ENCODE measurements at regions not wholly inside any gene's neighbourhood (a gene's known extent, or its start where the extent isn't known, plus 50 kb on each side); places are given as distances from the start of the nearest gene placed in this dataset.
"Not testable (repeated sequence)": the region's sequence is repeated elsewhere in the genome, so short reads cannot be mapped to it uniquely, and the experiment has no call there.

- ChIA-PET POLR2A (no interaction called here), CTCF (no interaction called here)
- FAIRE-seq, result no peak
- DNase-seq (ENCODE audit: low read depth, low spot score), result no peak
- intact Hi-C loops (cut with micrococcal nuclease) (no loop called here), dilution Hi-C loops (cut with MboI; ENCODE audit: extremely low pct_ligation_motif_present, low sequenced_read_pairs) (no loop called here)
- Histone ChIP-seq H4K20me1 (replicated peaks; ENCODE audit: control insufficient read depth, extremely low read depth, insufficient read depth, low read length) (no peaks in the 10 kb centered on the region), H3K9me3 (replicated peaks; ENCODE audit: control insufficient read depth, insufficient read depth, low read length) (no peaks in the 10 kb centered on the region), H3K9me1 (replicated peaks; ENCODE audit: control insufficient read depth, extremely low read depth, insufficient read depth, low read length) (no peaks in the 10 kb centered on the region), H3K4me2 (ENCODE audit: insufficient read depth, low read length) (no peak overlapping the region), H3K9ac (replicated peaks; ENCODE audit: extremely low read depth, insufficient read depth, low read length) (no peak overlapping the region), H3K36me3 (ENCODE audit: control insufficient read depth in 2 of 2, extremely low read depth in 1 of 2, insufficient read depth in 2 of 2, low read length in 2 of 2) (no peaks in the 10 kb centered on the region), H2AFZ (ENCODE audit: low read depth, low read length) (no peak overlapping the region), H3K27ac (ENCODE audit: insufficient read depth, low read depth, low read length) (no peak overlapping the region), H3K4me3 (replicated peaks in 1 of 3; ENCODE audit: insufficient read depth in 1 of 3, low read depth in 1 of 3, low read length in 3 of 3) (no peak overlapping the region), H3K4me1 (ENCODE audit: control insufficient read depth, extremely low read depth, insufficient read depth, low read length) (no peaks in the 10 kb centered on the region), H3K79me2 (ENCODE audit: control insufficient read depth, insufficient read depth, low read length) (no peaks in the 10 kb centered on the region), H3K27me3 (ENCODE audit: control insufficient read depth in 2 of 2, insufficient read depth in 2 of 2, low read length in 2 of 2) (no peaks in the 10 kb centered on the region)
- TF ChIP-seq POLR2AphosphoS5 (IDR thresholded peaks at IDR 0.05; ENCODE audit: insufficient read depth, low read depth, low read length) (no peak), CTCF (IDR thresholded peaks at IDR 0.05; ENCODE audit: extremely low read depth in 1 of 2, insufficient read depth in 1 of 2, low read depth in 1 of 2, low read length in 2 of 2) (no peak), MAX (IDR thresholded peaks at IDR 0.05; ENCODE audit: insufficient read depth, insufficient read length) (no peak), GATA2 (IDR thresholded peaks at IDR 0.05; ENCODE audit: insufficient read depth, insufficient read length, low read depth, low read length) (no peak), JUN (IDR thresholded peaks at IDR 0.05; ENCODE audit: borderline replicate concordance, insufficient read depth, insufficient read length, low read depth) (no peak), FOS (IDR thresholded peaks at IDR 0.05; ENCODE audit: borderline replicate concordance, insufficient read depth, low read length) (no peak), POLR2A (IDR thresholded peaks at IDR 0.05; ENCODE audit: low read depth, low read length) (no peak), EZH2 (IDR thresholded peaks at IDR 0.05; ENCODE audit: borderline replicate concordance, low read depth, low read length, severe bottlenecking) (no peak), MYC (IDR thresholded peaks at IDR 0.05; ENCODE audit: low read depth, low read length) (no peak)
- no TSS peak for BruUV-seq (replicated peaks)
Measured at GRCh38 chr10:87608756-87609155, 50.9 kb upstream of the PAPSS2 start.

GRCh38 chr10:87609563-87609962 is 50.1 kb upstream of the PAPSS2 start:
- H3K79me2 ChIP-seq (ENCODE audit: control insufficient read depth, insufficient read depth, low read length); H3K27me3 ChIP-seq (ENCODE audit: control insufficient read depth in 2 of 2, insufficient read depth in 2 of 2, low read length in 2 of 2); H3K4me2 ChIP-seq (ENCODE audit: insufficient read depth, low read length); dilution Hi-C loops (cut with MboI; ENCODE audit: extremely low pct_ligation_motif_present, low sequenced_read_pairs); H3K36me3 ChIP-seq (ENCODE audit: control insufficient read depth in 2 of 2, extremely low read depth in 1 of 2, insufficient read depth in 2 of 2, low read length in 2 of 2); H4K20me1 ChIP-seq (replicated peaks; ENCODE audit: control insufficient read depth, extremely low read depth, insufficient read depth, low read length); H3K9ac ChIP-seq (replicated peaks; ENCODE audit: extremely low read depth, insufficient read depth, low read length); FAIRE-seq; H3K9me1 ChIP-seq (replicated peaks; ENCODE audit: control insufficient read depth, extremely low read depth, insufficient read depth, low read length); H3K4me1 ChIP-seq (ENCODE audit: control insufficient read depth, extremely low read depth, insufficient read depth, low read length); POLR2A ChIA-PET; BruUV-seq (replicated peaks); CTCF ChIA-PET; DNase-seq (ENCODE audit: low read depth, low spot score); H3K9me3 ChIP-seq (replicated peaks; ENCODE audit: control insufficient read depth, insufficient read depth, low read length); H2AFZ ChIP-seq (ENCODE audit: low read depth, low read length); H3K27ac ChIP-seq (ENCODE audit: insufficient read depth, low read depth, low read length); intact Hi-C loops (cut with micrococcal nuclease); H3K4me3 ChIP-seq (replicated peaks in 1 of 3; ENCODE audit: insufficient read depth in 1 of 3, low read depth in 1 of 3, low read length in 3 of 3): not testable (repeated sequence)

Data from endothelial cell of umbilical vein (primary cell).